Liver (tissue), 3 donors: ENCODE measurements at regions not wholly inside any gene's neighbourhood (a gene's known extent, or its start where the extent isn't known, plus 50 kb on each side); places are given as distances from the start of the nearest gene placed in this dataset.
A peak's percentile ranks its signal among the peaks of the same experiment; 100 is the strongest.

Experiments used
- FOXA2 ChIP-seq: IDR thresholded peaks from 2 replicates; pipeline ENCODE4 v1.6.1; 2016; ENCODE audit warnings: antibody characterized with exemption
- GABPA ChIP-seq, 2 donors: IDR thresholded peaks in 1 of 2; conservative IDR thresholded peaks in 1 of 2; 2 replicates each; pipeline ENCODE4 v1.6.1; 2016; ENCODE audit warnings: antibody characterized with exemption in 2 of 2, mild to moderate bottlenecking in 1 of 2, moderate library complexity in 1 of 2
- SP1 ChIP-seq: IDR thresholded peaks from 2 replicates; pipeline ENCODE4 v1.6.1; 2018; ENCODE audit warnings: antibody characterized with exemption, mild to moderate bottlenecking
- TAF1 ChIP-seq: conservative IDR thresholded peaks from 2 replicates; pipeline ENCODE4 v1.6.1; 2016; ENCODE audit warnings: antibody characterized with exemption, mild to moderate bottlenecking
- YY1 ChIP-seq: IDR thresholded peaks from 2 replicates; pipeline ENCODE4 v1.6.1; 2016; ENCODE audit warnings: antibody characterized with exemption, mild to moderate bottlenecking
- TF ChIP-seq, protein P1 (sequence below): fragments of 150-350 bp; IDR thresholded peaks from 2 replicates; pipeline ENCODE4 v1.5.1; 2017; ENCODE audit warnings: improper control_type of control experiment, low read depth, low read length; ENCODE audit not compliant: missing input control
- donor health status: healthy.
- donor health status: healthy.

DNA sequence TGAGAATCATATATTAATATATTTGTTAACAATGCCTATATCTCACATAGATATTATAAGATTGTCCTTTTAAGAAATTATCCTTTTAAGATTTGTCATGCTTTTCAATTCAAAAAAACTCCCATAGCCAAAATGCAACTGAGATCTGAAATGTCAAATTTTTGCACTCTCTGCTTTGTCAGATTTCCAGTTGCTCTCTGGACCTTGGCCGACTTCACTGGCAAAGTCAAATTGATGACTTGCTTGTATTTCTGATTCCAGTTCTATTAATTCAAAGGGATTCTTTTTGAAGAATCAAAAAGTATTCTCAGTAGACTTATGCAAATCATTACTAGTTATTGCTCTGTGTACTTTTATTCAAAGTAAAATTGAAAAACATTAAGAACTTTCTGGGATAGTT lies 101.2 kb upstream of the SCEL start:
- TF ChIP-seq, protein P1, sequence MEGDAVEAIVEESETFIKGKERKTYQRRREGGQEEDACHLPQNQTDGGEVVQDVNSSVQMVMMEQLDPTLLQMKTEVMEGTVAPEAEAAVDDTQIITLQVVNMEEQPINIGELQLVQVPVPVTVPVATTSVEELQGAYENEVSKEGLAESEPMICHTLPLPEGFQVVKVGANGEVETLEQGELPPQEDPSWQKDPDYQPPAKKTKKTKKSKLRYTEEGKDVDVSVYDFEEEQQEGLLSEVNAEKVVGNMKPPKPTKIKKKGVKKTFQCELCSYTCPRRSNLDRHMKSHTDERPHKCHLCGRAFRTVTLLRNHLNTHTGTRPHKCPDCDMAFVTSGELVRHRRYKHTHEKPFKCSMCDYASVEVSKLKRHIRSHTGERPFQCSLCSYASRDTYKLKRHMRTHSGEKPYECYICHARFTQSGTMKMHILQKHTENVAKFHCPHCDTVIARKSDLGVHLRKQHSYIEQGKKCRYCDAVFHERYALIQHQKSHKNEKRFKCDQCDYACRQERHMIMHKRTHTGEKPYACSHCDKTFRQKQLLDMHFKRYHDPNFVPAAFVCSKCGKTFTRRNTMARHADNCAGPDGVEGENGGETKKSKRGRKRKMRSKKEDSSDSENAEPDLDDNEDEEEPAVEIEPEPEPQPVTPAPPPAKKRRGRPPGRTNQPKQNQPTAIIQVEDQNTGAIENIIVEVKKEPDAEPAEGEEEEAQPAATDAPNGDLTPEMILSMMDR: no peak
- peak; percentile 49 for TF ChIP-seq SP1
- TF ChIP-seq FOXA2: no peak
- TF ChIP-seq TAF1: no peak
- TF ChIP-seq GABPA (IDR thresholded peaks at IDR 0.05 in 1 of 2, conservative IDR thresholded peaks at IDR 0.05 in 1 of 2): no peak
- no peak for TF ChIP-seq YY1
